ENCODE measurements at regions not wholly inside any gene's neighbourhood (a gene's known extent, or its start where the extent isn't known, plus 50 kb on each side); places are given as distances from the start of the nearest gene placed in this dataset.
A peak's percentile ranks its signal among the peaks of the same experiment; 100 is the strongest.
"Not testable (repeated sequence)": the region's sequence is repeated elsewhere in the genome, so short reads cannot be mapped to it uniquely, and the experiment has no call there.

- no peaks in the 10 kb centered on the region for H3K4me1 ChIP-seq
- 85 to 86% methylated on average over 7 of the region's 7 CpGs for WGBS, 2 donors
- intact Hi-C loops (cut with DNase I): no loop called here
- no peaks in the 10 kb centered on the region for H3K9me3 ChIP-seq
- no peaks in the 10 kb centered on the region for H3K27me3 ChIP-seq
- no peak for TF ChIP-seq POLR2A (IDR thresholded peaks at IDR 0.05)
- TF ChIP-seq CTCF (IDR thresholded peaks at IDR 0.05): no peak
- no peak for TF ChIP-seq EP300 (IDR thresholded peaks at IDR 0.05)
- no peak for TF ChIP-seq POLR2AphosphoS5 (IDR thresholded peaks at IDR 0.05)
- DNase-seq: no peak
- H3K4me3 ChIP-seq: no peak overlapping the region
- no peaks in the 10 kb centered on the region for H3K36me3 ChIP-seq
- no peak overlapping the region for H3K27ac ChIP-seq
Measured at GRCh38 chr4:72706684-72707083, 137.7 kb upstream of the ADAMTS3 start.

DNA sequence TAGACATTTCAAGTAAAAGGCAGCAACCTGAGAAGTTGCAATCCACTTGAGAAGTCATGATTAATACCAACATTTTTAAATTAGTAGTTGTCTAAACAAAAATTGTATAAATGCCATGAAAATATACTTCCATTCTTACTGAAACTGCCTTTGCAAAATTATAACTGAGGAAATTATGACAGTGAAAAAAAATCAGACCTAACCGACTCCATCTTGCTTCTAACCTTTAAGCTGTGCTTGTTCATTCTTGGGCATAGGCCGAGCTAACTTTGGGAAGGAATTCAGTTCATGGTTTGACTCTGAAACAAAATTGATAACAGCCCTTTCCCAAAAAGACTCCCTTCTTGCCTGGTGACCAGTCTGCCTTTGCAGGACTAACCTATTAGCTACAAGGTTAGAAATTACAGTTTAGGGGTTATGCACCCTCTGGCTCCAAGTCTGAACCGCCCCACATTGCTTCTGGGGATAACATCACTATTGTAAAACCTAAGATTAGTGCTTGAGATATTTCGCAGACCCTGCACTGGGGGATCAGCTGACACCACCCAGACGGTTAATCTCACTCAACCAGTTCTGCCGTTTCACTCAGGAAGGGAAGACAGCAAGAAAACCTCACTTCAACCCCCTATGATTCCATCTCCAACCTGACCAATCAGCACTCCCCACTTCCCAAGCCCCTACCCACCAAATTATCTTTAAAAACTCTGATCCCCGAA is 136.1 kb upstream of the ADAMTS3 start:
- not testable (repeated sequence) for DNase-seq, H3K27me3 ChIP-seq, H3K4me1 ChIP-seq, H3K4me3 ChIP-seq, H3K36me3 ChIP-seq, H3K9me3 ChIP-seq, H3K27ac ChIP-seq
- intact Hi-C loops (cut with DNase I): loop anchor here (5.0 kb wide), 1 partner anchor 312 kb away; no protein-coding TSS in a partner anchor
- 63 to 70% methylated on average over 7 of the region's 7 CpGs for WGBS, 2 donors

DNA sequence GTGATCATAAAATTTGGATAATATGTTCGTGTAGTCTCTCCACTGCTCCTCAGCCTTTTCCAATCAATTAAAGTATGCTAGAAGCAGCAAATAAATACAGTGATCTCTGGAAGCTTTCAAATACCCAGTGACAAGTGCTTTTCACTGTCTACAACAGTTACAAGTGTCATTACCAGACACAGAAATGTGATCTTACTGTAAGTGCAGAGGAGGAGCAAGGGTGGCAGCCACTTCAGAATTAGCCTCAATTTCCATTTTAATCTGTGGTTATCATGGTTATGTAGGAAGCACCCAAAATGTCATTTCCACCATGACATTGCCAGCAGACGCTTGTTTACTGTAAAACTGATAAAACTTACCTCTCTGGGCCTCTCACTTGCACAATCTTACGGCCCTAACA is 133.9 kb upstream of the ADAMTS3 start:
- no peak for DNase-seq
- Histone ChIP-seq H3K36me3 (no peaks in the 10 kb centered on the region), H3K4me3 (no peak overlapping the region), H3K4me1 (no peaks in the 10 kb centered on the region), H3K9me3 (no peaks in the 10 kb centered on the region), H3K27me3 (no peaks in the 10 kb centered on the region), H3K27ac (no peak overlapping the region)
- WGBS, 2 donors: 64 to 73% methylated on average over 3 of the region's 3 CpGs
- intact Hi-C loops (cut with DNase I): loop anchor here (5.0 kb wide), 1 partner anchor 314 kb away; no protein-coding TSS in a partner anchor
- TF ChIP-seq POLR2A (IDR thresholded peaks at IDR 0.05): no peak

DNA sequence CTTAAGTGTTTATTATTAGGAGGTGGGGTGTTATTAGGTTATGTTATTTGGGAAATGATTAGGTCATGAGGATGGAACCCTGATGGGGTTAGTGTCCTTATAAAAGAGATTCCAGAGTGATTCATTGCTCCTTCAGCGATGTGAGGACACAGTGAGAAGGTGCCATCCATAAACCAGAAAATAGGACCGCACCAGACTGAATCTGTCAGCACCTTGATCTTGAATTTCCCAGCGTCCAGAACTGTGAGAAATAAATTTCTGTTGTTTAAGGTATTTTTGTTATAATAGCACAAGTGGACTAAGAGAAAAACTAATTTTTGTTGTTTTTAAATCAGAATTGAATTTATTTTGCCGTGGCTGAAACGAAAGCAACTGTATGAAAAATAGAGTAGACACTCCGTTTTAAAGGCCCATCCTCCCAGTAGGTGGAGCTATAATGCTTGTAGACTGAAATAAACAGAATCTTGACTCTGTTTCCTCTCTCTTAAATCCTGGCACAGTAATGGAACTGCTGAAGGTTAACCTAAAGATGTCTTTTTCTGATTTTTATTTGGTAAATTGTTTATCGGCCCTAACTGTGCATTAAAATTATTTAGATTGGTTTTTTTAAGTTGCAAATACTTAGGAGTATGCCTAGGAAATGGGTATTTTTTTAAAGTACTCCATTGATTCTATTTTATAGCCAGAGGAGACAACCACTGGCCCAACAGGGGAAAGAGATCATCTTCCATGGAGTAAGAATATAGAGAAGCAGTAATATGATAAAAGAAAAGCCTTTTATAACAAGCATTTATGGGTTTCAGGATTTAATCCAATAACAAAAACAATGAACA is 133.2 kb upstream of the ADAMTS3 start:
- DNase-seq: no peak
- H3K9me3 ChIP-seq: no peaks in the 10 kb centered on the region
- whole genome bisulfite sequencing, 2 donors: 11 to 25% methylated on average over 7 of the region's 7 CpGs
- H3K27me3 ChIP-seq: no peaks in the 10 kb centered on the region
- no peaks in the 10 kb centered on the region for H3K4me1 ChIP-seq
- no peaks in the 10 kb centered on the region for H3K36me3 ChIP-seq
- TF ChIP-seq EP300 (IDR thresholded peaks at IDR 0.05) (no peak), POLR2AphosphoS5 (IDR thresholded peaks at IDR 0.05) (no peak), CTCF (IDR thresholded peaks at IDR 0.05) (peak in 2 of 4 experiments; percentile 24 to 45), POLR2A (IDR thresholded peaks at IDR 0.05) (no peak)
- intact Hi-C loops (cut with DNase I): loop anchor here (5.0 kb wide), 1 partner anchor 315 kb away; no protein-coding TSS in a partner anchor
- no peak overlapping the region for H3K27ac ChIP-seq
- H3K4me3 ChIP-seq: peak overlapping the region in 3 of 4 donors; percentile 8 to 34 (median 32)

DNA sequence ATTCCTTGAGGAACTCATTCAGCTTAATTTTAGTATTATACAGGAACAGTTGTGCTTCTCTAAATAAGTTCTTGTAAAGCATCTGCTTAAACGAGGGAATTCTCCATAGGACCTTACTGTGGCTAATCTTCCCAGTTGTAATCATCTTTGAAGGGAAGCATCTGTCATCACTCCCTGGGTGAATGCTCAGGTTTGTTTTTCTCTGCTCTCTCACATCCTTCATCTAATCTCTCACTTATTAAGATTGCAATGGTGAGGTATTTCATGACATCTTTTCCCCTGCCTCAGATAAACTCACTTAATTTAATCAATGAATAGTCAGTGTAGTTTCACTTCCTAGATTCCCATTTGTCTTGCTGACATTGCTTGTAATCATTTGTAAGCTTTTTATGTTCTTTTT is 121.8 kb upstream of the ADAMTS3 start:
- intact Hi-C loops (cut with DNase I): no loop called here
- H3K4me3 ChIP-seq: no peak overlapping the region
- no peaks in the 10 kb centered on the region for H3K36me3 ChIP-seq
- WGBS, 2 donors: 33 to 34% methylated on average over 1 of the region's 1 CpG
- TF ChIP-seq CTCF (IDR thresholded peaks at IDR 0.05) (no peak), EP300 (IDR thresholded peaks at IDR 0.05) (no peak), POLR2AphosphoS5 (IDR thresholded peaks at IDR 0.05) (no peak), POLR2A (IDR thresholded peaks at IDR 0.05) (no peak)
- no peak overlapping the region for H3K27ac ChIP-seq
- no peaks in the 10 kb centered on the region for H3K4me1 ChIP-seq
- H3K9me3 ChIP-seq: no peaks in the 10 kb centered on the region
- H3K27me3 ChIP-seq: no peaks in the 10 kb centered on the region
- DNase-seq: no peak

All from sigmoid colon (tissue), 6 donors.